MM.1S (cell line): ENCODE measurements at regions not wholly inside any gene's neighbourhood (a gene's known extent, or its start where the extent isn't known, plus 50 kb on each side); places are given as distances from the start of the nearest gene placed in this dataset.

ENCODE experiments used
- CTCF ChIP-seq: fragments of 300-600 bp; sonication (generic); IDR thresholded peaks from 2 replicates; pipeline ENCODE4 v1.5.1; 2016; ENCODE audit warnings: antibody characterized with exemption, low read length, mixed read lengths
- EZH2 ChIP-seq: fragments of 300-600 bp; sonication (generic); optimal IDR thresholded peaks from 2 replicates; pipeline ENCODE3; 2017; ENCODE audit warnings: low read depth, mild to moderate bottlenecking, antibody characterized with exemption, low read length, mixed read lengths
- EZH2phosphoT487 ChIP-seq: fragments of 300-600 bp; sonication (generic); IDR thresholded peaks from 2 replicates; pipeline ENCODE4 v1.6.1; 2018; ENCODE audit warnings: antibody characterized with exemption, low read length

- no peak for TF ChIP-seq CTCF
- no peak for TF ChIP-seq EZH2
- no peak for TF ChIP-seq EZH2phosphoT487
Observed at GRCh38 chr2:144995482-144995881, 475.6 kb upstream of the ZEB2 start.
